Kidney epithelial cell (primary cell): ENCODE measurements at regions not wholly inside any gene's neighbourhood (a gene's known extent, or its start where the extent isn't known, plus 50 kb on each side); places are given as distances from the start of the nearest gene placed in this dataset.
A peak's percentile ranks its signal among the peaks of the same experiment; 100 is the strongest.
"Not testable (repeated sequence)": the region's sequence is repeated elsewhere in the genome, so short reads cannot be mapped to it uniquely, and the experiment has no call there.

Source experiments
- DNase-seq: peaks from one replicate; pipeline ENCODE4 v3.0.0-alpha.2; 2010; ENCODE audit warnings: low read depth
- H3K27me3 ChIP-seq: 2 replicates; pipeline ENCODE4 v1.6.0; 2011; ENCODE audit warnings: low read length; ENCODE audit not compliant: control insufficient read depth, insufficient read depth
- H3K36me3 ChIP-seq: 2 replicates; pipeline ENCODE4 v1.5.1; 2011; ENCODE audit warnings: low read length; ENCODE audit not compliant: control insufficient read depth, insufficient read depth
- H3K4me3 ChIP-seq: 2 replicates; pipeline ENCODE4 v1.5.1; 2011; ENCODE audit warnings: low read depth, mild to moderate bottlenecking, control low read depth, low read length
- CTCF ChIP-seq: IDR thresholded peaks from 2 replicates; pipeline ENCODE4 v1.5.1; 2011; ENCODE audit warnings: mild to moderate bottlenecking, moderate library complexity, low read length, control low read depth, inconsistent platforms; ENCODE audit not compliant: insufficient read depth, poor library complexity, severe bottlenecking

GRCh38 chrX:115972717-115973116, 197.8 kb upstream of the AGTR2 start:
- H3K36me3 ChIP-seq = no peaks in the 10 kb centered on the region
- no peak for DNase-seq
- no peak for TF ChIP-seq CTCF
- H3K4me3 ChIP-seq = no peak overlapping the region
- peaks cover 7% of the 10 kb centered on the region for H3K27me3 ChIP-seq

GRCh38 chrX:115978068-115978467, 192.5 kb upstream of the AGTR2 start:
- Histone ChIP-seq H3K36me3 (no peaks in the 10 kb centered on the region), H3K27me3 (no peaks in the 10 kb centered on the region), H3K4me3 (no peak overlapping the region)
- TF ChIP-seq CTCF = no peak
- DNase-seq = no peak

- H3K4me3 ChIP-seq, DNase-seq, H3K27me3 ChIP-seq, H3K36me3 ChIP-seq: not testable (repeated sequence)
These were observed 187.4 kb upstream of the AGTR2 start for GRCh38 chrX:115983148-115983547.

- DNase-seq, H3K4me3 ChIP-seq: not testable (repeated sequence)
These were observed 183.1 kb upstream of the AGTR2 start for GRCh38 chrX:115987464-115987863.

GRCh38 chrX:115988825-115989224, 181.7 kb upstream of the AGTR2 start:
- peak; percentile 22 for TF ChIP-seq CTCF
- Histone ChIP-seq H3K27me3 (peaks cover 2% of the 10 kb centered on the region), H3K36me3 (no peaks in the 10 kb centered on the region), H3K4me3 (no peak overlapping the region)
- DNase-seq = no peak

More at GRCh38 chrX:115987464-115987863, 183.1 kb upstream of the AGTR2 start:
- H3K27me3 ChIP-seq, H3K36me3 ChIP-seq: not testable (repeated sequence)

- DNase-seq = no peak
- no peak for TF ChIP-seq CTCF
- Histone ChIP-seq H3K36me3 (no peaks in the 10 kb centered on the region), H3K4me3 (no peak overlapping the region), H3K27me3 (peaks cover 2% of the 10 kb centered on the region)
These were observed 180.9 kb upstream of the AGTR2 start for GRCh38 chrX:115989686-115990085.

GRCh38 chrX:116009346-116009745, 161.2 kb upstream of the AGTR2 start:
- no peaks in the 10 kb centered on the region for H3K27me3 ChIP-seq

More at GRCh38 chrX:116009346-116009745, 161.2 kb upstream of the AGTR2 start:
- no peak for TF ChIP-seq CTCF
- no peak for DNase-seq
- Histone ChIP-seq H3K4me3 (no peak overlapping the region), H3K36me3 (no peaks in the 10 kb centered on the region)
